ES-I3 (cell line): ENCODE measurements at regions not wholly inside any gene's neighbourhood (a gene's known extent, or its start where the extent isn't known, plus 50 kb on each side); places are given as distances from the start of the nearest gene placed in this dataset.

ENCODE experiments used
- H3K36me3 ChIP-seq: 2 replicates; pipeline ENCODE4 v1.6.1; 2013; ENCODE audit warnings: mild to moderate bottlenecking, low read length, control low read depth, moderate library complexity; ENCODE audit not compliant: insufficient read depth
- H3K4me1 ChIP-seq: 2 replicates; pipeline ENCODE4 v1.6.1; 2013; ENCODE audit warnings: mild to moderate bottlenecking, control low read depth, low read length; ENCODE audit not compliant: insufficient read depth
- H3K9ac ChIP-seq: 2 replicates; pipeline ENCODE4 v1.6.1; 2013; ENCODE audit warnings: low read depth, mild to moderate bottlenecking, low read length, moderate library complexity
- H3K9me3 ChIP-seq: 2 replicates; pipeline ENCODE4 v1.6.1; 2013; ENCODE audit warnings: mild to moderate bottlenecking, low read length, moderate library complexity; ENCODE audit not compliant: control insufficient read depth, insufficient read depth

- no peak overlapping the region for H3K9ac ChIP-seq
- no peaks in the 10 kb centered on the region for H3K36me3 ChIP-seq
- no peaks in the 10 kb centered on the region for H3K4me1 ChIP-seq
- H3K9me3 ChIP-seq, result no peaks in the 10 kb centered on the region
These were observed 1389.8 kb downstream of the TBC1D22A start for GRCh38 chr22:48152164-48152775.

GRCh38 chr22:48151641-48152040 lies 1389.2 kb downstream of the TBC1D22A start:
- Histone ChIP-seq H3K9me3 (no peaks in the 10 kb centered on the region), H3K9ac (no peak overlapping the region), H3K4me1 (no peaks in the 10 kb centered on the region), H3K36me3 (no peaks in the 10 kb centered on the region)

DNA sequence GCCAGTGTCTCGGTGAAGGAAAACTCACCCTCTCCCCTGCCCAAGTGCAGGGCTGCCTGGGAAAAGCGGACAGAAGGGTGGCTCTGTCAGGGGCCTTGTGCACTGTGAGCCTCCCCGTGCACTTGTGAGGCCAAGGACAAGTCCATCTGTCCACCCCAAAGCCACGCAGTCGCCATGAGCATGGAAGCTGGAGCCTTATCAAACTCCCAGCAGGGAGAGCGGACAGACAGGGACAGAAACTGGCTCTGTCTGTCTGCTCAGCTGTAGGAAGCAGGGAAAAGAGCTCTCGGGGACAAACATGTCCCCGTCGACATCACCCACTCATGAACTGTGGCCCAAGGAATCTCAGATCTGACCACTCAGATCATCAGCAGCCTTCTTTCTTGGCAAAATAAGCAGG lies 1385.4 kb downstream of the TBC1D22A start:
- Histone ChIP-seq H3K9ac (no peak overlapping the region), H3K9me3 (no peaks in the 10 kb centered on the region), H3K36me3 (no peaks in the 10 kb centered on the region), H3K4me1 (no peaks in the 10 kb centered on the region)

DNA sequence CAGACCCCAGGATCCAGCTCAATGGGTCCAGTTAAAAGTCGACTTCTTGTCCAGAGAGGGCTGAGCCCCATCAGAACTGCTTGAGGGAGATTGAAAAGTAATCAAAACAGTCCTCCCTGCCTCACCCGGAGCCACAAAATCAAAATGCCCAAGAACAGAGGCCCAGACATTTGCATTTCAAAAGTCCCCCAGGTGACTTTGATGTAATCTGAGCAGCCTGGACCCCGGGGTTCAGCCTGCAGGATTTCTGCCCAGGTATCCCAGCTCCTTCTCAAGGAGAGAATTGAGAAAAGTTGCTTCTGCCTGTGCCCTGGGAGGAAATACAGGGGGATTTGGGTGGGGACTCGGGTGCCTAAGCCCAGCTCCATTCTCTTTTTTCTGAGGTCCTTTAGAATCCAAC lies 1385.0 kb downstream of the TBC1D22A start:
- no peaks in the 10 kb centered on the region for H3K36me3 ChIP-seq
- no peaks in the 10 kb centered on the region for H3K4me1 ChIP-seq
- no peaks in the 10 kb centered on the region for H3K9me3 ChIP-seq
- no peak overlapping the region for H3K9ac ChIP-seq

DNA sequence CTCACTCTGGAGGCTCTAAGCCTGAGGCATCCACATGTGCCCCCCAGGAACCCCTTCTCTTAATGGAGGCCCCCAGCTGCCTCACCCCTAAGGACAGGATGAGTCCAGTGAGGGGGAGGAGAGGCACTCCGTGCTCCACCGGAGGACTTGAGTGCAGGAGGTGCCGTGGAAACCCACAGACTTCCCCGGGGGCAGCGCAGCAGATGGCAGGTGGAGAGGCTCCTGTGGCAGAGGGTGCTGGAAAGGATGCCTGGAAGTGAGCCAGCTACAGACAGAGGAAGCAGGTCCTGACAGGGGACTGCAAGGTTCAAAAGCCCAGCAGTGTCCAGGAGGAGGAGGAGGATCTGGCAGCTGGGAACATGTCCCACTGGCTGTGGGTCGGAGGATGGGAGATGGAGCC lies 1384.0 kb downstream of the TBC1D22A start:
- Histone ChIP-seq H3K9ac (no peak overlapping the region), H3K36me3 (no peaks in the 10 kb centered on the region), H3K4me1 (no peaks in the 10 kb centered on the region), H3K9me3 (no peaks in the 10 kb centered on the region)

- no peak overlapping the region for H3K9ac ChIP-seq
These were observed 1383.3 kb downstream of the TBC1D22A start for GRCh38 chr22:48145738-48146137.

GRCh38 chr22:48144318-48144717 lies 1381.9 kb downstream of the TBC1D22A start:
- no peak overlapping the region for H3K9ac ChIP-seq
- H3K9me3 ChIP-seq, result no peaks in the 10 kb centered on the region
- H3K4me1 ChIP-seq, result no peaks in the 10 kb centered on the region
- H3K36me3 ChIP-seq, result no peaks in the 10 kb centered on the region

More at GRCh38 chr22:48145738-48146137, 1383.3 kb downstream of the TBC1D22A start:
- Histone ChIP-seq H3K9me3 (no peaks in the 10 kb centered on the region), H3K4me1 (no peaks in the 10 kb centered on the region), H3K36me3 (no peaks in the 10 kb centered on the region)

DNA sequence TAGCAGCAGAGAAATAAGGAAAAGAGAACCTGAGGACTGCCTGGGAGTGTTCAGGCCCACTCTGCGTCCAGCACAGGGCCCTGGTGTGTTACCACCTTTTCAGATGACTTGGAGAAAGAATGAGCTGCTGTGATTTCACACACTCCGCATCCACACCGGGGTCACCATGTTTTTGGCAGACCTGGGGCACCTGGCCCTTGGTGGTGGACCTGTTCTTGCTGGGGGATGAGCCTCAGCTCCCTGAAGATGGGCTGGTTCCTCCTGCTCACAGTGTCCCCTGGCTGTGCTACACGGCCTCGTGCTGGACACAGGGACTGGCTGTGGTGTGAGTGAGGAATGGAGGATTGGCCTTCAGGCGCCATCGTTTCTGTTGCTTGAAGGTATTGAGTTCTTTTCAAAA lies 1381.4 kb downstream of the TBC1D22A start:
- no peaks in the 10 kb centered on the region for H3K9me3 ChIP-seq

GRCh38 chr22:48142388-48142787 lies 1379.9 kb downstream of the TBC1D22A start:
- H3K36me3 ChIP-seq, result no peaks in the 10 kb centered on the region
- H3K4me1 ChIP-seq, result no peaks in the 10 kb centered on the region
- no peak overlapping the region for H3K9ac ChIP-seq
- H3K9me3 ChIP-seq, result no peaks in the 10 kb centered on the region

More for the DNA sequence above, 1381.4 kb downstream of the TBC1D22A start:
- H3K36me3 ChIP-seq, result no peaks in the 10 kb centered on the region
- H3K9ac ChIP-seq, result no peak overlapping the region
- no peaks in the 10 kb centered on the region for H3K4me1 ChIP-seq

- Histone ChIP-seq H3K9me3 (no peaks in the 10 kb centered on the region), H3K36me3 (no peaks in the 10 kb centered on the region), H3K4me1 (no peaks in the 10 kb centered on the region), H3K9ac (no peak overlapping the region)
These were observed 1378.9 kb downstream of the TBC1D22A start for GRCh38 chr22:48141301-48141700.

GRCh38 chr22:48140261-48140813 lies 1377.9 kb downstream of the TBC1D22A start:
- Histone ChIP-seq H3K36me3 (no peaks in the 10 kb centered on the region), H3K9ac (no peak overlapping the region), H3K4me1 (no peaks in the 10 kb centered on the region), H3K9me3 (no peaks in the 10 kb centered on the region)

DNA sequence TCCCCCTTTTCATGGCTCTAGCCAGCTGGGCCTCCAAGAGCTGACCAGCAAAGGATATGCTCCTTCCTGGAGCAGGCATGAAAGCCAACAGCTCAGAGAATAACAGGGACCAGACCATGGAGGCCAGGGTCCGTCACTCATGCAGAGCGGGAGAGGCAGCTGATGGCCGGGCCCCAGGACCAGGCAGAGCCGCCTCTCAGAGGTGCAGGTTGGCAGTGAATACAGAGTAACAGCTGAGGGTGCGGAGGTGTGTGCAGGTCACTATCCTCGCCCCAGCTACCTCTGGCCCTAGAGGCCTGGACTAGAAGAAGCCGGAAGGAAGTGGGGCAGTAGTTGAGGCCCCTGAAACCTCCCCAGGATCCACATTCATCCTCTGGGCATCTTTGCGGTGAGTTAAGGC lies 1377.3 kb downstream of the TBC1D22A start:
- no peaks in the 10 kb centered on the region for H3K4me1 ChIP-seq
- no peaks in the 10 kb centered on the region for H3K9me3 ChIP-seq
- no peaks in the 10 kb centered on the region for H3K36me3 ChIP-seq
- no peak overlapping the region for H3K9ac ChIP-seq

DNA sequence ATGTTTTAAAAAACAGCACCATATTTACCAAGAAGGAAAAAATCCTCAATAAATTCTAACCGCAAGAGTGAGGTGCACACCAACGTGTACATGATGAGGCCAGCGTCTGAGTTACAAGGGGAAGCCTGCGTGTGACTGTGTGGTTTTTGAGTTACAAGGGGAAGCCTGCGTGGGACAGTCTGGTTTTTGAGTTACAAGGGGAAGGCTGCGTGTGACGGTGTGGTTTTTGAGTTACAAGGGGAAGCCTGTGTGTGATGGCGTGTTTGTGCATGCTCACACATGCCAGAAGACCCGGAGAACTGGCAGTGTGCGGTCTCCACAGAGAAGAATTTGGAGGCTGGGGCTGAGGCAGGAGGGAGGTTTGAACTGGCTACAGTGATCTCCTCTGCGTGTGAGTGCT lies 1376.4 kb downstream of the TBC1D22A start:
- Histone ChIP-seq H3K9ac (no peak overlapping the region), H3K36me3 (no peaks in the 10 kb centered on the region), H3K9me3 (no peaks in the 10 kb centered on the region), H3K4me1 (no peaks in the 10 kb centered on the region)

GRCh38 chr22:48138427-48138826 lies 1376.0 kb downstream of the TBC1D22A start:
- Histone ChIP-seq H3K9ac (no peak overlapping the region), H3K36me3 (no peaks in the 10 kb centered on the region), H3K4me1 (no peaks in the 10 kb centered on the region), H3K9me3 (no peaks in the 10 kb centered on the region)

GRCh38 chr22:48137640-48138039 lies 1375.2 kb downstream of the TBC1D22A start:
- Histone ChIP-seq H3K36me3 (no peaks in the 10 kb centered on the region), H3K9me3 (no peaks in the 10 kb centered on the region), H3K4me1 (no peaks in the 10 kb centered on the region), H3K9ac (no peak overlapping the region)
